Inferior parietal cortex (tissue), 1 donor: ENCODE measurements at regions not wholly inside any gene's neighbourhood (a gene's known extent, or its start where the extent isn't known, plus 50 kb on each side); places are given as distances from the start of the nearest gene placed in this dataset.
A peak's percentile ranks its signal among the peaks of the same experiment; 100 is the strongest.

ENCODE experiments used
- DNase-seq: peaks from one replicate; pipeline ENCODE4 v3.0.0-alpha.2; 2016; ENCODE audit errors: extremely low spot score

DNA sequence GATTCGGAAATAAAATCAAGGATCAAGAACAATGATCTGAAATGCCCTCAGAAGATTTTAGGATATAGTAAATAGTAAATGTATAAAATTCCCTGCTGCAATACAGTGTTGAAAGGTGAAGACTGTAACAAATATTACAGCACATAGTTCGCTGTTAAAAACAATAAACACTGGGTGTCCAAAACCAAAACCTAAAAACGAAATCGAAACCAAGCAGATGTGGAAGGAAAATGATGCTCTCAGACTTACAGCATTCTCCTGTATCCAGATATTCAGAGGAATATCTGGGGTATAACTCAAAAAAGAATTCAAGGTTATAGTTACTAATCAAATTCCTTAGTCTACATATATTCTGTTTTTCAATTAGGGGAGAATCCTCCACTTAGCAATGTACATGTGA is 708.1 kb upstream of the PCDH15 start:
- DNase-seq = no peak

DNA sequence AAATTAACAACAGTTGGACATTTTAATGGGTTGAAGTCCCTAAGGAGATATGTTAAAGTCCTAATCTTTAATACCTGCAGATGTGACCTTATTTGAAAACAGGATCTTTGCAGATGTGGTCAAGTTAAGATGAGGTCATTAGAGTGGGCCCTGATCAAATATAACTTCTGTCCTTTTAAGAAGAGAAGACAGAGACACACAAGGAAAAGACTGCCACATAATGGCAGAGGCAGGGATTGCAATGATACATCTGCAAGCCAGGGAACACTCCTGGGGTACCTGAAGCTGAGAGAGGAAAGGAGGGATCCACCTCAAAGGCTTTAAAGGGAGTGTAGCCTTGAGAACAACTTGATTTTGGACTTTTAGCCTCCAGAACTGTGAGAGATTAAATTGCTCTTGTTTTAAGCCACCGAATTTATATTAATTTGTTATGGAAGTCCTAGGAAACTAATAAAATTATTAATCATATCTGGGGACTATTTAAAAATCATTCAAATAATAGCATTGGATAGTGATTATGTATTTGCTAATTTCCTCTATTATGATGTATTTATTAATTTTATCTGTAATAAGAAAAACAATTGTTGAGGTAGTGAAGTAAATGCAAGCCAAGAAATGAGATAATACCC is 700.0 kb upstream of the PCDH15 start:
- DNase-seq = no peak

DNA sequence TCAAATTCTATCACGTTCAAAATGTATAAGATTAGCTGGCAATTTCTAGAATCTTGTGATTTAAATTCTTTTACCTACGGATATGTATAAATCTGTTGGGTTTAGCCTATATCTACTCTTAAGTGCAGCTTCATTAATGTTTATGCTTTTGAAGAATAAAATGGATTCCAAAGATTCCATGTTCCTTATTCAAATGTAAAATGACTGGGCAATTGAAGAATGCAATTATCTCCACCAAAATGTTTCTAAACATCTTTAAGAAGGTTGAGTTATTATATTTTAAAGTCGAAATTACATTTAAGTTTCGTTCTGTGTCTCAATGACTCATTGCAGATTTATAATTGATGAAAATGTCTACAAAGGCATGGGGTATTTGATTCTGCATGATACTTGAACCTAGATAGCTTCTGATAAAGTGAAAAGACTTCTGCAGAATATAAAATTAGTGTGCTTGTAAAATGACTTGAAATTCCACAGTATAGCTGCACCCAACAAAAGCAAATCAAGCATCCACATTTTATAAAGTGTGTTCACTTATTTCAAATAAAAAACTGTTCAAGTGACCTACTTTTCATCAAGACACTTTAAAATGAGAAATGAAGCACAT is 697.0 kb upstream of the PCDH15 start:
- no peak for DNase-seq

- no peak for DNase-seq
These were observed 694.5 kb upstream of the PCDH15 start for GRCh38 chr10:55495555-55495954.

DNA sequence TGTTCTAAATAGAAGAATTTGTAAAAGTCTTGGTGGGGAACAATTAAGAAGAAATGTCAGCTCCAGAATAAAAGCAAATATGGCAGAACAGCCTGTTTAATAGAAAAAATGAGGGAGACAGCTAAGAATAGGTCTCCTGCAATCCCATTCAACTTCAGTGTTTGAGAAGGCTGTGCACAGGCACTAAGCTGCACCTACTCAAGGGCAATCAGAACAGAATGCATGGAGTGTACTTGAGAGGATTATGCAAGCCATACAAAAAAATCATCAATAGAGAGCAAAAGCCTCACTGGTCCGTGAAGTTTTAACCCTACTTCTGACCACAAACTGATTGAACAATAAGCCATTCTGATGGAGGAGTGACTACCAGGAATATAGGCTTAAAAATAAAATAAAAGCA is 690.7 kb upstream of the PCDH15 start:
- DNase-seq = no peak

GRCh38 chr10:55485827-55486226 is 684.8 kb upstream of the PCDH15 start:
- no peak for DNase-seq

DNA sequence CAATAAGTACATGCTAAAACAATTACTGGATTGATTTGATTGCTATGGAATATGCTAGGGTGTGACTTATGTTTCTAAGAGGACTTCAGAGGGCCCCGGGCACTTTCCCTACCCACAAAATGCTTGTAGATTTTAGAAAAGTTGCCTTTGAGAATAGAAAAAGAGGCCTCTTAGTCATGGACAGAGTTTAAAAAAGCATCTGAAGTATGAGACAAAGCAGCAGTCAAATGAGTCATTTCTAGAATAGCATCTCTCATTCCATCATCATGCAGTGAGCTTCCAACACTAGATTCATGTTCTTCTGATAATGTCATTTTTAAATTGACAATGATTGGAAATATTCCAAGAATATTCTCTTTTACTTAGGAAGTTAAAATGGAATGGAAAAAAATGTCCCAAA is 675.1 kb upstream of the PCDH15 start:
- no peak for DNase-seq

DNA sequence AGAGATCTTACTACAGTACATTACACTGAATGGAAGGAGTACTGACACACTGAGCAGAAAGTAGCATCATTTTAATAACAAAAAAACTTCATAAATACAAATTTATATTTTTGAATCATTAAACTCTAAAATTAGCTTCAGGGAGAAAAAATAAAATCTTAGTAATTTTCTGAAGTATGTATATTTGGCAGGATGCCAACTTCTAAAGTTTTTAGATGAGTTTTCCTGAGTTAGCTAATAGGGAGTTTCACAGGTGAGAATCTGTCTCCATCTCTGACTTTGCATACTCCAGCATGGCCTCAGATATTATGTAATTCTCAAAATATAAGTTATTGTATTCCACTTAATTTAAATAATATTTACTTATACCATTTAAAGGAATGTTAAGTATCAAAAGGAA is 673.2 kb upstream of the PCDH15 start:
- DNase-seq = no peak

GRCh38 chr10:55470840-55471239 is 669.8 kb upstream of the PCDH15 start:
- DNase-seq = no peak

GRCh38 chr10:55466806-55467504 is 665.9 kb upstream of the PCDH15 start:
- DNase-seq = no peak

DNA sequence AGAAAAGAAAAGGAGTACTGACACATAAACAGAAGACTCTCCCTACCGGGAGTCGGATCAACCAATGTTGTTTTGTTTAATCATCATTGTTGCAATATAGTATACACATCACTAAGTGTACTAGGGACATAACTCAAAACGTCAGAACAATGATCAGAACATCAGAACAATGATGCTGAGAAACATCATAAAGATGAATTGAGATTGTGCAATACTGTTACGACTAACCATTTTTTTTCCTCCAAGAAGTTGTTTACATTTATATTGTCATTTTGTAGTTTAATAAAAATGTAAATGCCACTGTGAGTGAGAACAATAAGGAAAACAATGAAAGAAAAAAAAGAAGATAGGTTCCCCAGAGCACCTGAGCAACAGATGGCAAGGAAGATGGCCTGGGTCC is 663.1 kb upstream of the PCDH15 start:
- DNase-seq = no peak

GRCh38 chr10:55460008-55460407 is 659.0 kb upstream of the PCDH15 start:
- DNase-seq = no peak

GRCh38 chr10:55449981-55450380 is 649.0 kb upstream of the PCDH15 start:
- DNase-seq = no peak

DNA sequence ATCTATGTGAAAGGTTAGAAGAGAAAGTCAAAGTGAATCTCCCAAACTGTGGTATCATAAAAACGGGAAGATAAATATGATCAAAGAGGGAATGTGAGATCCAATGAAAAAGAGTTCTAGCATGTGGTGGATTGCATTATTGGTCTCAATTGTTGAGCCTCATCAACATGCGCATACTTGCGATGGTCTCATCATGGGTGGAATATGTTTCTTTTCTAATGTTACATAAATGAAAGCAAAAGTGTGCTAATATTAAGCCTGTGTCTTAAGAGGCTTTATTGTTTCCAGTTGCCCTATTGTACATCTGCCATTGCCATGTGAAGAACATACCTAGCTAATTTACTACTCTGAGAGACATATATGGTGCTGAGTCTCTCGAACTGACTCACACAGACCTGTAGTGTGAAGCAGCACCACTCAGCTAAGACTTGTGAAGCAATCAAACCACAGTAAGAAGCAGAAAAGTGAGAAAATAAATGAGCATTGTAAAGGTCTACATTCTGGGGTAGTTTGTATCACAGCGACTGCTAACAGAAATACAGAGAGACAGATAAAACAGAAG is 645.5 kb upstream of the PCDH15 start:
- no peak for DNase-seq

- DNase-seq = no peak
These were observed 640.7 kb upstream of the PCDH15 start for GRCh38 chr10:55441777-55442176.

DNA sequence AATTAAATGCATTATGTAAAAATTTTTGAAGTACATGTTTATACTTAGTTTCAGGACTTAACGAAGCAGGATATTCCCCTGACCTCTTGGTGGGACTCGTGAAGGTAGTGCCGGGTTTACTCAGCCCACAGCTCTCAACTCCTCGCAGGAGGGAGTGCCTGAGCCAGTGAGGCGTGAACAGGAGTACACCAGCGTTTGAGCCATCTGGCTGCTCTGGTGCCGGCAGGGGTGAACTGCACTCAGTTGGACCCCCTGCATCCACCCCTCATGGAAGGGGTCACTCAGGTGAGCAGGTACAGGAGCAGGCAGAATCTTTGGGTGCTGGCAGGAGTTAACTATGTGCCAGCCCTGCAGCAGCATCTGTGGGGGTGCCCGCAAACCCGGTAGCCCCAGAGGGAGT is 625.1 kb upstream of the PCDH15 start:
- DNase-seq = no peak

- peak; percentile 80 for DNase-seq
These were observed 609.4 kb upstream of the PCDH15 start for GRCh38 chr10:55410415-55410885.

DNA sequence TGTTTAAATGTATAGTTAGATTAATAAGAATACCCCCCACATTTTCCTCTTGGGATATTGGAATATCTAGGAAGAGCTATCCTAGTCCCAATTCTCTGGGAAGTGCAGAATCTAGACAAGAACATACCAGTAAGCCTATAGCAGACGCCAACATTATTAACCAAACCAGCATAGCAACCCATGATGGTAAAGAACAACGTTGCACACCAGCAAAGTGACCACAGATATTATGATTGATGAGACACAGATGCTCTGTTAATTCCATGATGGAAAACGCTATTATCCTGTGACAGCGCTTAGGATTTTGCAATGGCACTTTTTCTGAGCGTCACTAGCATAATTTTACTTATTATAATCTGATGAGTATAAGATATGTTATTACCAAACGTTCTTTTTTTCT is 603.1 kb upstream of the PCDH15 start:
- DNase-seq = no peak

DNA sequence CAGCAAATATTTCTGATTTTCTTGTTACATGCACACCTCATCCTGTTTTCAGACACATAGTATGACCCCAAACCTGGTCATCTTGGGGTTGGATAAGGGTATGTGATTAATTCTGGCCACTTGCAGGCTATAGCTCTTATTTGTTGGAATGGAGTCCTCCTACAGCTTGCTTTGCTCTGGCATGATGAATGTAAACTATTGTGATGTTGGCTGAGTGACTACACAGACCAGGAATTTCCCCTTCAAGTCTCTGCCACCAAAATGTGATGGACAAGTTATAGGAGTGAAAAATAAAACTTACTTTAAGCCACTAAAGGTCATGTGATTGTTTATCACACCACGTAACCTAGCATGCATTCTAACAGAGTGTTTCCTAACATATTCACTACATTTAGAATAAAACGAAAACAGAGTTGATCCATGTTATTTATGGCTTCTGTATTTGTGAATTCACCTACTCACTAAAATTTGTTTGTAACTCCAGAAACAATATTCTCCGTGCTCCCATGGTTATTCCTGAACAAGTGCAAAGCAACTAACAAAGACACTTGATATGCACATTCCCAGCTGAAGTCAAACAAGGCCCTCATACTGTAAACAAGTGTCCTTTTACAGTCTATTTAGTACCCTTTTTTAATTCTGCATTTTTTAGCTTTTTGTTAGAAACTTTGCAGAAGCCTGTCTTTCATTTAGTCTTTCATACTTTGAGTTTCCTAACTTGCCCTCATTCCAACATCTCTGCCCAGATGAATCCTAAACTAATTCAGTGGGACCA is 599.2 kb upstream of the PCDH15 start:
- DNase-seq = no peak

- no peak for DNase-seq
These were observed 597.5 kb upstream of the PCDH15 start for GRCh38 chr10:55398497-55398882.

DNA sequence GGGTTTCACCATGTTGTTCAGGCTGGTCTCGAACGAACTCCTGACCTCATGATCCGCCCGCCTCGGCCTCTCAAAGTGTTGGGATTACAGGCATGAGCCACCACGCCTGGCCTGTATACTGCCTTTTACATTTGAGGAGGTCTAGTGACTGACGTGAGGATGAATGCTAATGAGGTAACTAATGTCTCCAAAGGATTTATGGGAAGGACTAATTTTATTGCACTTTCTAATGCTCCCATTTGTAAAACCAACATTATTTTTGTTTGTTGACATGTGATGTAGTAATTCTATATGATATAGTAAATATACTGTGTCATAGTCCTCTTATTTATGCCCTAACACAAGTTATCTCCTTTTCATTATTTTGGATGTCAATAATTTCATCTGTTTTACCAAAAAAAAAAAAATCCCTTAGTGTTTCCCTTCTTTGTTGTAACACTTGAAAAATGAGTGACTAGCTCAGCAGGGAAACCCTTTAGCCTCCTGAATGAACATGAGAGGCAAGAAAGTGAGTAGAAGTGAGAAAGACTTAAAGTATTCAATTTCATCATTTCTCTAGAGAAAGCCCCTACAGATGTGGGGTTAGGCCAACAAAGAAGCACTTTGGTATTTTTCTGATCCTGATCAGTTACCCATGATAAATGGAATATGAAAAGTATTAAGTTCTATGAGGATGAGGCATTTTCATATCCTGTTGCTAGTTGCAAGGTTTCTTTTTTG is 596.9 kb upstream of the PCDH15 start:
- no peak for DNase-seq

GRCh38 chr10:55378196-55378595 is 577.2 kb upstream of the PCDH15 start:
- DNase-seq = no peak
